ENCODE measurements at regions not wholly inside any gene's neighbourhood (a gene's known extent, or its start where the extent isn't known, plus 50 kb on each side); places are given as distances from the start of the nearest gene placed in this dataset.

GRCh38 chr2:37839991-37840390 lies 85.1 kb upstream of the RMDN2 start:
- H2BK120ac ChIP-seq (ENCODE audit: low read depth, low read length, poor library complexity, severe bottlenecking) = no peak overlapping the region
- no peak overlapping the region for H3K9ac ChIP-seq (ENCODE audit: extremely low read depth, insufficient read length, low read length)
- H4K5ac ChIP-seq (ENCODE audit: insufficient read length, low read depth, low read length) = no peak overlapping the region
- H3K9me3 Mint-ChIP-seq = peaks cover 3 to 10% of the 10 kb centered on the region in 2 experiments
- DNase-seq = no peak
- no peak overlapping the region for H2AFZ ChIP-seq (ENCODE audit: low read length)
- H3K27me3 Mint-ChIP-seq (ENCODE audit: low read depth) = no peaks in the 10 kb centered on the region
- H3K4me2 ChIP-seq (ENCODE audit: insufficient read depth, insufficient read length, low read length) = no peak overlapping the region
- no peak overlapping the region for H4K8ac ChIP-seq (replicated peaks; ENCODE audit: insufficient read length, low read depth, low read length)
- H3K14ac ChIP-seq (ENCODE audit: insufficient read depth, low read length) = no peak overlapping the region
- H3K4me1 ChIP-seq (ENCODE audit: insufficient read depth, low read length) = no peaks in the 10 kb centered on the region
- no peak overlapping the region for H2BK15ac ChIP-seq (ENCODE audit: low read depth, low read length)
- H2BK12ac ChIP-seq (ENCODE audit: insufficient read length, low read depth, low read length) = no peak overlapping the region
- H3K27ac ChIP-seq (ENCODE audit: insufficient read length, low read depth, low read length) = no peak overlapping the region
- no peak overlapping the region for H3K23ac ChIP-seq (ENCODE audit: insufficient read length, low read depth, low read length)
- TF ChIP-seq CTCF (conservative IDR thresholded peaks at IDR 0.05) = no peak
- H3K27ac Mint-ChIP-seq = no peak overlapping the region; a peak in 1 of 7 replicates
- H3K9me3 ChIP-seq (ENCODE audit: control insufficient read depth, low read depth, low read length) = no peaks in the 10 kb centered on the region
- H3K4me3 Mint-ChIP-seq = no peak overlapping the region
- no peak overlapping the region for H3T11ph ChIP-seq (ENCODE audit: low read length)
- H3K36me3 Mint-ChIP-seq (ENCODE audit: insufficient read depth in 1 of 3, low read depth in 3 of 3) = peaks cover 0 to 10% (median 0%) of the 10 kb centered on the region in 3 experiments; a peak in 3 of 7 replicates
- no peaks in the 10 kb centered on the region for H3K27me3 ChIP-seq (ENCODE audit: insufficient read depth, low read length)
- no peaks in the 10 kb centered on the region for H3K79me2 ChIP-seq (ENCODE audit: insufficient read depth, low read length)
- H3K56ac ChIP-seq (ENCODE audit: insufficient read length, low read depth, low read length) = no peak overlapping the region
- H3K79me1 ChIP-seq (ENCODE audit: insufficient read depth, low read depth, low read length, poor library complexity, severe bottlenecking) = no peaks in the 10 kb centered on the region
- no peaks in the 10 kb centered on the region for H4K20me1 ChIP-seq (ENCODE audit: control insufficient read depth, insufficient read depth, insufficient read length)
- H2BK20ac ChIP-seq (ENCODE audit: low read depth, low read length, poor library complexity, severe bottlenecking) = no peak overlapping the region
- peaks cover 21 to 31% of the 10 kb centered on the region in 2 experiments for H3K4me1 Mint-ChIP-seq
- no peak overlapping the region for H3K4ac ChIP-seq (ENCODE audit: low read depth, low read length)
- no peak overlapping the region for H4K91ac ChIP-seq (ENCODE audit: insufficient read length, low read depth, low read length)
- WGBS (ENCODE audit: extremely low coverage, insufficient read length, low lambda C conversion rate) = no CpG with 5 or more reads among the region's 3 CpGs
- H2BK5ac ChIP-seq (ENCODE audit: insufficient read length, low read length) = no peak overlapping the region
- no peaks in the 10 kb centered on the region for H3K23me2 ChIP-seq (ENCODE audit: insufficient read length, low read depth, low read length, poor library complexity, severe bottlenecking)
- H3K18ac ChIP-seq (ENCODE audit: insufficient read length, low read depth, low read length) = no peak overlapping the region
- no peak overlapping the region for H2AK5ac ChIP-seq (ENCODE audit: insufficient read length, low read length)
